Activated CD4-positive, alpha-beta T cell treated with anti-CD3 and anti-CD28 coated beads, Interleukin-10, Interleukin-2, amounts not matched to agents 100 ng/mL and 50 ng/mL, durations not matched to agents 16 hours and 8 hours (primary cell): ENCODE measurements at regions not wholly inside any gene's neighbourhood (a gene's known extent, or its start where the extent isn't known, plus 50 kb on each side); places are given as distances from the start of the nearest gene placed in this dataset.

ENCODE experiments used
- DNase-seq: peaks from one replicate; pipeline ENCODE4 v3.0.0-alpha.2; 2020

- no peak for DNase-seq
These were observed 583.7 kb downstream of the KCNJ2 start for GRCh38 chr17:70752966-70753467.

GRCh38 chr17:70763018-70763417 is 593.7 kb downstream of the KCNJ2 start:
- no peak for DNase-seq

GRCh38 chr17:70767102-70767701 is 597.9 kb downstream of the KCNJ2 start:
- no peak for DNase-seq

GRCh38 chr17:70769956-70770355 is 600.6 kb downstream of the KCNJ2 start:
- DNase-seq: no peak

GRCh38 chr17:70771804-70772386 is 602.6 kb downstream of the KCNJ2 start:
- DNase-seq: no peak

- no peak for DNase-seq
These were observed 603.4 kb downstream of the KCNJ2 start for GRCh38 chr17:70772761-70773160.

GRCh38 chr17:70773258-70773657 is 603.9 kb downstream of the KCNJ2 start:
- DNase-seq: no peak

- DNase-seq: no peak
These were observed 605.2 kb downstream of the KCNJ2 start for GRCh38 chr17:70774339-70775117.

GRCh38 chr17:70775679-70776078 is 606.3 kb downstream of the KCNJ2 start:
- no peak for DNase-seq

GRCh38 chr17:70776441-70776840 is 607.1 kb downstream of the KCNJ2 start:
- no peak for DNase-seq

GRCh38 chr17:70780031-70780430 is 610.7 kb downstream of the KCNJ2 start:
- no peak for DNase-seq

- no peak for DNase-seq
These were observed 616.7 kb downstream of the KCNJ2 start for GRCh38 chr17:70786081-70786480.

- DNase-seq: no peak
These were observed 618.5 kb downstream of the KCNJ2 start for GRCh38 chr17:70787721-70788300.

- DNase-seq: no peak
These were observed 622.6 kb downstream of the KCNJ2 start for GRCh38 chr17:70791748-70792443.

- no peak for DNase-seq
These were observed 625.4 kb downstream of the KCNJ2 start for GRCh38 chr17:70794738-70795137.

- no peak for DNase-seq
These were observed 626.3 kb downstream of the KCNJ2 start for GRCh38 chr17:70795620-70796019.

- DNase-seq: no peak
These were observed 627.4 kb downstream of the KCNJ2 start for GRCh38 chr17:70796757-70797156.

- no peak for DNase-seq
These were observed 627.8 kb downstream of the KCNJ2 start for GRCh38 chr17:70797166-70797565.

- DNase-seq: no peak
These were observed 634.8 kb downstream of the KCNJ2 start for GRCh38 chr17:70804161-70804560.

- no peak for DNase-seq
These were observed 639.3 kb downstream of the KCNJ2 start for GRCh38 chr17:70808596-70808995.

GRCh38 chr17:70810609-70811008 is 641.3 kb downstream of the KCNJ2 start:
- DNase-seq: no peak

- no peak for DNase-seq
These were observed 644.1 kb downstream of the KCNJ2 start for GRCh38 chr17:70813355-70813930.

GRCh38 chr17:70819183-70819582 is 649.9 kb downstream of the KCNJ2 start:
- no peak for DNase-seq
